HG02610 (cell line): ENCODE measurements at regions not wholly inside any gene's neighbourhood (a gene's known extent, or its start where the extent isn't known, plus 50 kb on each side); places are given as distances from the start of the nearest gene placed in this dataset.
"Not testable (repeated sequence)": the region's sequence is repeated elsewhere in the genome, so short reads cannot be mapped to it uniquely, and the experiment has no call there.

Source experiments
- ATAC-seq: cut with Tn5 transposase; IDR thresholded peaks from one replicate; pipeline ENCODE4 v1.9.1; 2021; ENCODE audit warnings: mild to moderate bottlenecking, moderate library complexity; ENCODE audit not compliant: unreplicated experiment

DNA sequence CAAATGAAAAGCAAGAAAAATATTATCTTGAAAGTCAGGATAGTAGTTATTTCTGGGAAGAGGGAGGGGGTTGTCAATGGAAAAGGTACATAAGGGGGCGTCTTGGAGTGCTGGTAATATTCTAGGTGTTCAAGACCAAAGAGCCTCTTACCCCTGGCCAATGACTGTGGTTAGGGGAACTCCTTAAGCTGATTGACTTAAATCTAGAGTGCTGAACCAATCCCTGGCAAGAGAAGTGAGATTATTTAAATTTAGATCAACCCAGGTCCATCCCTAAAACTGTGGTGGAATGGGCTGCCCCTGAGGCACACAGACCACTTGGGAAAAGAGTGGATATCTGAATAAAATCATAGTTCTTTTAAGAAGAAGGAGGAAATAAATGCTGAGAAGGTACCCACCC is 174.1 kb downstream of the COPRS start:
- no peak for ATAC-seq

DNA sequence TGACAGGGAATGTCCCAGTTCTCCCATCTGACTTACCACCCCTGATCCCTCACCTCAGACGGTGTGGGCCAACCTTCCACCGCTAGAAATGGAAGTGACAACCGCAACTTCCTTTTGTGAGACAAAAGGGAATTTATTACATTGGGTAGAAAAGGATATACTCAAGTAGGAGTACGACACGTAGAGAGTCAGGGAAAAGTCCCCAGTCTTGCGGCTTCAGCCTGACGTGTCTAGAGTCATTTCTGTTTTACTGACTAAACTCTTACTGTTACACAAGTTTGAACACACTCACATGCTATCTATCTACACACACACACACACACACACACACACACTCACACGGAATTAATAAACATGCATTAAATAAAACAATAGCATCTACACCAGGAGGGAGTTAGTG is 178.9 kb downstream of the COPRS start:
- peak; percentile 75 for ATAC-seq

DNA sequence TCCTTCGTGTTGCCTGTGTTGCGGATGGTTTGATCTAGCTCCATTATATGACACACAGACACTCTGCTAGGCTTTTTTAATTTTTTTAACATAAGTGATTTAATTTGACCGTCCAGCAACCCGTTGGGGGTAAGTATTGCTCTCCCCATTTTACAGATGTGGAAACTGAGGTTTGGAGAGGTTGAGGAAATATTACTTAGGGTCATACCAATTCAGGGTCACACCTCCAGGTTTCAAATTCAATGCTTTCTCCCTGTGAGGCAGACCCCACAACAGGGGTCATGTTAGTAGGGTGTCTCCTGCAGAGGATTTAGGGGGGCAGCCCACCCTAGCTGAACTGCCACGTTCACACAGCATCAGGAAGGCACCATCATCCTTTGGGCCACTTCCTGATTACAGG is 179.4 kb downstream of the COPRS start:
- no peak for ATAC-seq

DNA sequence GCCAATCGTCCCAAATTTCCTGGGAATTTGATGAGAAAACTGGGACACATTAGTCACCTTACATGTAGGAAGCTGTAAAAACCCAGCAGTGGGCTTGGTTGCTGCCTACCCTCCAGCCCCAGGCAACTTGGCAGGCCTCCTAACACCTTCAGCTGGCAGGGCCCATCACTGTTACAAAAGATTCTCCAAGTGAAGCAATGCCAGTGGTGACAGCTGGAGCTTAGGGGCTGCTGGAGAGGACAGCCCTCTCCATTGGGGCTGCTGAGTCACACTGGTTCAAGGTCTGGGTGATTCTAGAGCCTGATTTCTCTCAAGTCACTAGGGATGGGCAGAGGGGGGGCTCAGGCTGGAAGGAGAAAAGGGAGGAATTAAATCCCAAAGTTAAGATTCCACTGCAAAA is 180.6 kb downstream of the COPRS start:
- ATAC-seq, result no peak

DNA sequence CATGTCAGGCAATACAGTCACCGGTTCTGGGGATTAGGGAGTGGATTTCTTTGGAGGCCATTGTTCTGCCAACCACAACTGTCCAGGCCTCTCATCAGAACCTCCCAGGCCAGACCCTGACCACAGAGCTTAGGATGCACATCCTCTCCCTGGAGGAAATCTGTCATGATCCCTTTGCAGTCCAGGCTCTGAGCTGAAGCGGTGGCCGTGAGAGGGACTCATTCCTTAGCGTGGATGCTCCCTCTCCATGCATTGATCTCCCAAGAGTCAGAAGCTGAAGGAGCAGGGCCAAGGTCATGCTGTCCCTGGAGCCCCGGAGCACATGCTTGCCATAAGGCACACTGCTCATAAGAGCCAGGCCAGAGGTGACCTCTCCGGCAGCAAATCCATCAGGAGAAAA is 181.4 kb downstream of the COPRS start:
- ATAC-seq, result no peak

DNA sequence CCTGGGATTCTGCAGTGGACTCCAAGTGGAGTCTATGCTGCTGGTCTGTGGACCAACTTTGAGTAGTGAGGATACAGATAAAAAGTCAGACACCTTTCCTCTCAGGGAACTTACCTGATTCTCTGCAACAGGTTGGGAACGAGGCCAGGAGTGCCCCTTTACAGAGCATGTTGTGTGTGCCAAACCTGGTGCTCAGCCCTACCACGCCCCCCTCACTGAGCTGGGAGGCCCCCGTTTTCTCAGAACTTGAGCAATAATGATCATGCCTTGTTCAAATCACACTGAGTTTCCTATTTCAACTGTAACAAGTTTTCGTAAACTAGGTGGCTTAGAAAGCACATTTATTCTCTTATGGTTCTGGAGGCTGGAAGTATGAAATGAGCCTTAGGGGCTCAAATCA is 182.0 kb downstream of the COPRS start:
- ATAC-seq, result no peak

DNA sequence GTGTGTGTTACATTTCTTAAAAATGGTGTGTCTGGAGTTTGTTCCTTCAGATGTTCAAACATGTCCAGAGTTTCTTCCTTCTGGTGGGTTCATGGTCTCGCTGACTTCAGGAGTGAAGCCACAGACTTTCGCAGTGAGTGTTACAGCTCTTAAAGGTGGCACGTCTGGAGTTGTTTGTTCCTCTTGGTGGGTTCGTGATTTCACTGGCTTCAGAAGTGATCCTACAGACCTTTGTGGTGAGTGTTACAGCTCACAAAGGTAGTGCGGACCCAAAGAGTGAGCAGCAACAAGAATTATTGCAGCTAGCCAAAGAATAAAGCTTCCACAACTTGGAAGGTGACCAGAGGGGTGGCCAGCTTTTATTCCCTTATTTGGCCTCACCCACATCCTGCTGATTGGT is 183.7 kb downstream of the COPRS start:
- not testable (repeated sequence) for ATAC-seq

DNA sequence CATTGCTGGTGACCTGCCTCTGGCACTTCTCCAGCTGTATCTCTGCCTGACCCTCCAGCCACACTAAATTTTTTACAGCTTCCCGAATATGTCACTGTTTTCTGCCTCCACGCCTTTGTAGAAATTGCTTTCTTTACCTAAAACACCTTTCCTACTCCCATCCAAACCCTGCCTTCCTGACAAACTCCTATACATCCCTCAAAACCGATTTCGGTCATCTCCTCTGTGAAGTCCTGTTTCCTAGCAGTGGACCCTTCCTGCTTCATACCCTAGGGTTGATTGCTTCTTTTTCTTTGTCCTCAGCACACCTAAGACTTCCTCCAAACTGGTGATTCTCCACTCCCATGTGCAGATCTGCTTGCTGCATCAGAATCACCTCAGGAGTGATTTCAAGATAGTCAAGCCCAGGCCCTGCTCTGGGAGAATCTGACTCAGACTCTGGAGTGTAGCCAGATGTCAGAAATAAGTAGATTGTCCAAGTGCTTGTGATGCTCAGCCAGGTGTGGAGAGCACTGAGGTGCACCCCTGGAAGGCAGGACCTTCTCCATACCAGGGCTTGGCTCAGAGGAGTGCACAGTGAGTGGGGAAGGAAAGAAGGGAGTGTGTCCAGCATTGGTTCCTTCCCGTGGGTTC is 184.2 kb downstream of the COPRS start:
- ATAC-seq, result no peak

DNA sequence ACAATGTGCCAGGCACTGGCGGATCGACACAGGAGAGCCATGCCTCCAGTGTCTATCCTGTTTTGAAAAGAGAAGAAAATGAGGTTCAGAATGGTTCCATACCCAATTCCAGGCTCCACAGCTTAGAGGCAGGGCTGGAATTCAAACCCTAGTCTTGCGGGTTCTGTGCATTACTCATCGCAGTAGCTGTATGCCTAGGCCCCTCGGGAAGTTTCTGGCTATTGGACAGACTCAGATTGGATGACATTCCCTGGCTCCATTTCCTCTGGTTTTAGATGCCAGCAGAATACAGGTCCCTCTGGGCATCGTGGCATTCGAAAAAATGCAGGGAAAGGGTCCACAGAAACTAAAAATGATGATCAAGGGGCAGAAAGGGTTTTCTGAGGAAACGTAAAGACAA is 184.7 kb downstream of the COPRS start:
- no peak for ATAC-seq

DNA sequence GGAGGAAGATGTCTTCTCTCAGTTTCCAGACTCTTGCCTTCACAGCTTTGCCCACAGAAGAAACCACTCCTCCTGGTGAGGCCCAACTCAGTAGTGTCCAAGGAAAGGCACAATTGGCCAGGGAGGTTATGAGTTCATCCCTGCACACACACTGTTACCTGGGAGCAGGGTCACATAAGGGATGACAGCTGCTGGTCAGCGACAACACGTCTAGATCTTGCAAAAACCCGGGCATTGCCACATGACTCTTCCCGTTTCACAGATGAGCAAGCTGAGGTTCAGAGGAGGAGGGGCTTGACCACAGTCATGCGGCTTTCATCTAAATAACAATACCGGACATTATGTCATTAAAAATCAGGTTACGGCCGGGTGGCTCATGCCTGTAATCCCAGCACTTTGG is 186.0 kb downstream of the COPRS start:
- ATAC-seq, result no peak

DNA sequence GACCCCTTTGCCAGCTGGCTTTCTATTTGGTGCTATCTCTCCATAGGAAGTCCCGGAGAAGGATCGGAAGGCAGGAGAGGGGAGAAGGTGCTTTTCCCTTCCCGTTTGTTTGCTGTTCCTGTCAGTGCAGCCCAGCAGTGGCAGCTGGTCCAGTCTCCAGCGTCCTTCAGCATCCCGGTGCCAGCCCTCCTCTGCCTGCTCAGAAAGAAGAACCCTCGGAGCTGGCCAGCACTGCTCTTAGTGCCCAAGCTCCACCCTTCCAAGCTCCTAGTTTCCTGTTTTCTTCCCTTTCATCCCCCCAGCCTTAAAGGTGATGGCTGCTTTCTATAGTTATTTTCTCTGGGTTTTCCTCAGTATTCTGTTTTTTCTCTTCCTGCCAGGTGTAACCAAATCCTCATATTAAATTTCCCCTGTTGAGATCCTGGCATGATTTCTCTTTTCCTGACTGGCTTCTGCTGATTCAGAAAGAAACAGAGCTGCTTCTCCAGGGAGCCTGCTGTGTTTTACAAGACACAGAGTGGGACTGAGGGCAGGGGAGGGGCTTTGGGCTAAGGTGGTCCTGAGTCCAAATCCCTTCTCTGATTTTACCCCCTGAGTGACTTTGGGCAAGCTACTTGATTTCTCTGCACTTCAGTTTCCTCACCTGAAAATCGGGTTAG is 186.8 kb downstream of the COPRS start:
- no peak for ATAC-seq

DNA sequence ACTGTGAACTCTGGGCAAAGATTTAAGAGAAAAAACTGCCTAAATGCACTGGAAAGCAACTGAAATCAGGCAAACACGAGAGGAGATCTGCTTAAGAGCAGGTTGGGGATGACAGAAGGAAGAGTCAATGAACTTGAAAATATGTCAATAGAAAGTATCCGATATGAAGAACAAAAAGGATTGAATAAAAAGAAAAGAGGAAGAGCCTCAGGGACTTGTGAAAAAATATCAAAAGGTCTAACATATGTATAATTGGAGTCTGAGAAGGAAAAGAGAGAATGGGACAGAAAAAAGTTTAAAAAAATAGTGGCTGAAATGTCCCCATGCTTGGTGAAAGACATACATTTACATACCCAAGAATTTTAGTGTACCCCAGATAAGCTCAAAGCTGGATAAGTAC is 195.5 kb downstream of the COPRS start:
- no peak for ATAC-seq

DNA sequence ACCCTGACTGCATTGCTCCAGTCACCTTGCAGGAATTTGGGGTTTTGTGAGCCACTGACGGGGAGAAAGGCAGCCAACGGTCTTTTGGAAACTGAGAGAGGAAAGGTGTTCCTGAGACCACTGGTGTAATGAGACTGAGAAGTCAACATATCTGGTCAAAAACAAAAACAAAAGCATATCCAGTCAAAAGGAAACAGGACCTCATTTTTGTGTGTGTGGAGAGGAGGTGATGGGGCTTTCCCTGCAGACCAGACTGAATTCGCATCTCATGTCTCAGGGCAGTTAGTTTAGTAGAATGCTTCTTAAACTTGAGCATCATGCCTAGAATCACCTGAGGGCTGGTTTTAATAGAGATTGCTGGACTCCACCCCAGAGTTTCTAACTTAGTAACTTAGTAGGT is 198.4 kb downstream of the COPRS start:
- ATAC-seq, result peak; percentile 60

DNA sequence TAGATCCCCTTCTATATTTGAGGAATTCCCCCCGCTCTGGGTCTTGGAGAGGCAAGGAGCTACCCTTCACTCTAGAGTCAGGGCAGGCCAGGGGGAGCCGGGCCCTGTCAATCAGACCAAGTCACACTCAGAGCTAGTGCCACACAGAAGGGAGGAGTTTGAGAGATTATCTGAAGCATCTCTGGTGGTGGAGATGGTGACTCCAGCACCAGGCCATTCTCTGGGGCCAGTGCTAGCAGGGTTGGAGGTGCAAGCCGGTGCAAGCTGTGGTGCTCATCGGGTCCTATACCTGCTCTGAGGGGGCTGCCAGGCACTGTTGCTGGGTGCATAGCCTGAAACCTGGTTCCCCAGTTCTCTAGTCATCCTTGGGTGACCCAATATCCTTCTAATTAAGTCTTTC is 201.2 kb downstream of the COPRS start:
- no peak for ATAC-seq

DNA sequence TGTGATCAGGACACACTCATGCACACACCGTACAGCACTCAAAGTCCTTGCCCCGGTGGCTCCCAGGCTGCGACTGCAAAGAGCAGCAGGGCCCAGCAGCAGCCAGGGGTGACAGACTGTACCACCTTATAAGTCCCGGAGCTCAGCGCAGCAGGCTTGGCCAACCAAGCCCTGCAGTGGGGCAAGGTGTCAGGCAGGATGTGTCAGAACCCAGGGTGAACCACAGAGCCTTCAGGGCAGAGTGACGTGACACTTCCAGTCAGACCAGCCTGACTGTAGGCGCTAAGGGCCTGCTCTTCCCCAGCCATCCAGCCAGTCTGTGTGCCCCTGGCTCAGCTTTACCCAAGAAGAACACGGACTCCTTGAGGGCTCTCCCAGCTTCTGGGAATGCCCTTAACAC is 204.1 kb downstream of the COPRS start:
- no peak for ATAC-seq

DNA sequence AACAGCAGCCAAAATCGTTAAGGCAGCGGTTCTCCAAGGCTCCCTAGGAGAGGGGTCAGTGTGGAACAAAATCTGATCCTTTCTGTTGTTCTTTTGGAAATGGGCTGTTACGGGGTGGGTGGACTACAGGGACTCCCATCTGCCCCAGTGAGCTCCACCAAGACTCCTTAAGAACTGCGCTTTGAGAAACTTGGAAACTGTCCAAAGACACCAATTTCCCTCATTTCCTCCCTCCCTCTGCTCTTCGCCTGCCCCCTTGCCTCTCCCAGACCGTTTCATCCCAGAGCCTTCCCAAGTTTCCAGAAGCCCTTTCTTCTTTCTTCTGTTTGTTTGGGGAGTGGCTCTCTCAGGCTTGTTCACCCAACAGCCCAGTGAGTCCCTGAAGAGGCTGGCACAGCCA is 205.4 kb downstream of the COPRS start:
- no peak for ATAC-seq

DNA sequence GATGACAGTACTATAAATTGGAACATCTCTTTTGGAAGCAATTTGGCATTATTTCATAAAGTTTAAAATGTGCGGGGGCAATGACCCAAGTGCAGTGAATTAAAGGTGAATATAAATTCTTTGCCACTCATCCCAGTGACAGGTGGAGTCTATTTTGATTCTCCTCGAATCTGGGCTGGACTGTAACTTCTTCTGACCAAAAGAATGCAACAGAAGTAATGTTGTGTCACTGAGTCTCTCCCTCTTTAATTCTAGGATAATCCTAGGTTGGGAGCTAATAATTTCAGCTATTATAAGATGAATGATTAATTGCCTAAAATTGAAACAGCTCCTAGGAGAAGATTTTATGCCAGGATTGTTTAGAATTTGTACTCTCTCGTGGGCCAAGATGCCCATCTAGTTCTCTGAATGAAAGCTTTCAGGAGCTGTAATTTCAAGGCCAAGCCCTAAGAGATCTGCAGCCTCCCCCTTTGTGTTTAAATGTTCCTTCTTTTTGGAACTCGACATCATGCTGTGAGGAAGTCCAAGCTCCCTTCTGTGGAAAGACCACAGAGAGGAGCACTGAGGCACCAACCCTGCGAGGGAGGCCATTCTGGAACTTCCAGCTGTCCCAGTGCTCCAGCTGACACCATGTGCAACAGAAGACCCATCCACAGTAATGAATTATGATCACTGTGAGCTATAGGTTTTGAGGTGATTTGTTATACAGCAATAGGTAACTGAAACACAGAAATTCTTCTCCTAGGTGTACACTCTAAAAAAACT is 208.1 kb downstream of the COPRS start:
- ATAC-seq, result no peak

DNA sequence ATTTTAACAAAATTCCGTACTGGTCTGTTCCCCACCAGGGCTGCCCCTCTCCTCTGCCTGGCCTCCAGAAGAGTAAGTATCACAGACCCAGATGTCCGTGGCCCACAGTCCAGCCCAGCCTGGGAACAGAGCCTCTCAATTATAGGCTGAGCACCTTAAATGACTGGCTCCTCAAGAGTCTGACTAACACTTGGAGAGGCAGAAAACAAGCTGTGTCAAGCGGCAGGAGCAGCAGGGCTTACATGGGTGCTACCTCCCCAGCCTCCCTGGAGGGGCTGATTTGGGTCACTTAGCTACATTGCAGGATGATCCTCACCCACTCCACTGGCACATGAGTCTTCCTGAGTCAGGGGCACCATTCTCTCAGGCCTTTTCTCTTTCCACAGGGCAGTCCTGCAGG is 209.7 kb downstream of the COPRS start:
- no peak for ATAC-seq

DNA sequence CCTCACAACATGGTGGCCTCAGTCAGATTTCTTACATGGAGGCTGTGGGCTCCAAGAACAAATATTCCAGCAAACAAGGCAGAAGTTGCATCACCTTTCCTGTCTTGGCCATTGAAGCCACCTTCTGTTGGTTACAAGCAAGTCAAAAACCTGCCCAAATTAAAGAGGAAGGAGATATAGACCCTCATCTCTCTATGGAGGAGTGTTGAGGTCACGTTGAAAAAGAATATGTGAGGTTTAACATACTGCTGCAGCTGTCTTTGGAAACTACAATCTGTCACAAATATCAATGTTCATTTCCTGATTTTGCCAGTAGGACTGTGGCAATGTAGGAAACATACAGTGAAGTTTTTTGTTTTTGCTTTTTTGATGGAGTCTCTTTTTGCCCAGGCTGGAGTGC is 211.4 kb downstream of the COPRS start:
- no peak for ATAC-seq

DNA sequence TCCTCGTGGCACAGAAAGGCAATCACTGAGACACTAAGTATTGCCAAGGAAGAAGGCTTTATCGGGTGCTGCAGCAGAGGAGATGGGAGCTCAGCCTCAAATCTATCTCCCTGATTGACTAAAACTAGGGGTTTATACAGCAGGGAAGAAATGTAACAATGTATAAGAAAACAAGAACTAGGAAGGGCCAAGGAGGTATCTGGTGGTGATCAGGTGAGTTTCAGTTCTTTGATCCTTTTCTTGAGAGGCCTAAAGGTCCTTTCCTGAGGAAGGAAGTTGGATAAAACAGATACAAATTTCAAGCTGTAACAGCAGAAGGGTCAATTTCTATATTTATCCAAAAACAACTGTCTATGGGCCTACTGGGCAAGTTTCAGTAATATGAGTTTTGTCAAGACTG is 212.4 kb downstream of the COPRS start:
- ATAC-seq, result no peak

DNA sequence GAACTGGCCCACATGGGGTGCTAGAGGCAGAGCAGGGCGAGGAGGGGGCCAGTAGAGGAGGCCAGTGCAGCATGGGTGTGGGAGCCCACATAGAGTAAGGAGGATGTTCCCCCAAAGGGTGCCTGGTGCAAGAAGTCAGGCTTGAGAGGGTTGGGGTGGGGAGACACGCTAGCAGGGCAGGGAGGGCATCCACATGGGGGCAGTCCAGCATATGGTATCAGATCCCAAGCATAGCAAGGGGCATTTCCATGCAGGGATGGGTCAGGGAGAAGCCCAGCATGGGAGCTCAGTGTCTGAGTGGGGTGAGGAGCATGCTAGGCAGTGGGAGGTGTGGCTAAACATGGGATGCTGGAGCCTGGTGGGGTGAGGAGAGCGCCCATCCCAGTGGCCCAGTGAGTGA is 213.7 kb downstream of the COPRS start:
- ATAC-seq, result no peak

DNA sequence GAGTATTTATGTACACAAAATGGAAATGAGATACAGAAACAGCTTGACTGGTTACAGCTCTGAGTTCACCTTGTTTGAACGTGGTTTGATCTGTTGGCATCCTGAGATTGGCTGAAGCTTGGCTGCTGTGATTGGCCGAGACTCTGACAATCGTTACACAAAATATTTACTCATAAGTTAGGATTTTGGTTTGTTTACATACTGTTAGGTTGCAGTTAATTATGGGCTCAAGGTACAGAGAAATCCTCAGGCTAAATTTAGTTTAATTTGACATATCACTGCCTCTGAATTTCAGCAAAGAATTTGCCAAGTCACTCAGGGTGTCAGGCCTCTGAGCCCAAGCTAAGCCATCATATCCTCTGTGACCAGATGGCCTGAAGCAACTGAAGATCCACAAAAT is 227.3 kb downstream of the COPRS start:
- no peak for ATAC-seq
